K562 (cell line): ENCODE measurements at regions not wholly inside any gene's neighbourhood (a gene's known extent, or its start where the extent isn't known, plus 50 kb on each side); places are given as distances from the start of the nearest gene placed in this dataset.

Source experiments
- MGA ChIP-seq: fragments of 450-650 bp; IDR thresholded peaks from 2 replicates; pipeline ENCODE4 v1.6.1; 2016; ENCODE audit warnings: mild to moderate bottlenecking, moderate library complexity
- REST ChIP-seq, 2 experiments: fragments of 450-650 bp; formaldehyde crosslinking in 1 of 2; IDR thresholded peaks; 2 replicates each; pipeline versions ENCODE4 v1.4.0 to v1.6.1; 2014 to 2020; ENCODE audit warnings: mild to moderate bottlenecking in 2 of 2, borderline replicate concordance in 1 of 2, low read depth in 1 of 2
- RFX7 ChIP-seq: fragments of 250-450 bp; sonication (Bioruptor Pico); IDR thresholded peaks from 2 replicates; pipeline ENCODE4 v1.5.1; 2021; ENCODE audit warnings: mild to moderate bottlenecking
- SPI1 ChIP-seq: IDR thresholded peaks from 2 replicates; pipeline ENCODE4 v1.6.1; 2011; ENCODE audit warnings: low read depth, low read length, control low read depth, borderline replicate concordance
- ZBTB5 ChIP-seq: fragments of 450-650 bp; IDR thresholded peaks from 2 replicates; pipeline ENCODE4 v1.6.1; 2017; ENCODE audit warnings: antibody characterized with exemption
- ZNF695 ChIP-seq: fragments of 450-650 bp; formaldehyde crosslinking; IDR thresholded peaks from 2 replicates; pipeline ENCODE4 v1.4.0; 2020; ENCODE audit warnings: mild to moderate bottlenecking, moderate library complexity

GRCh38 chr14:85865701-85866100 lies 335.8 kb downstream of the FLRT2 start (continued):
- no peak for TF ChIP-seq REST (IDR thresholded peaks at IDR 0.05; ENCODE audit: borderline replicate concordance)
- no peak for TF ChIP-seq REST (CRISPR knock-in tag; IDR thresholded peaks at IDR 0.05; ENCODE audit: low read depth)
- no peak for TF ChIP-seq ZBTB5
- no peak for TF ChIP-seq MGA
- no peak for TF ChIP-seq ZNF695
- TF ChIP-seq SPI1: no peak
- TF ChIP-seq RFX7 (CRISPR knock-in tag): no peak
